ENCODE measurements at regions not wholly inside any gene's neighbourhood (a gene's known extent, or its start where the extent isn't known, plus 50 kb on each side); places are given as distances from the start of the nearest gene placed in this dataset.

DNA sequence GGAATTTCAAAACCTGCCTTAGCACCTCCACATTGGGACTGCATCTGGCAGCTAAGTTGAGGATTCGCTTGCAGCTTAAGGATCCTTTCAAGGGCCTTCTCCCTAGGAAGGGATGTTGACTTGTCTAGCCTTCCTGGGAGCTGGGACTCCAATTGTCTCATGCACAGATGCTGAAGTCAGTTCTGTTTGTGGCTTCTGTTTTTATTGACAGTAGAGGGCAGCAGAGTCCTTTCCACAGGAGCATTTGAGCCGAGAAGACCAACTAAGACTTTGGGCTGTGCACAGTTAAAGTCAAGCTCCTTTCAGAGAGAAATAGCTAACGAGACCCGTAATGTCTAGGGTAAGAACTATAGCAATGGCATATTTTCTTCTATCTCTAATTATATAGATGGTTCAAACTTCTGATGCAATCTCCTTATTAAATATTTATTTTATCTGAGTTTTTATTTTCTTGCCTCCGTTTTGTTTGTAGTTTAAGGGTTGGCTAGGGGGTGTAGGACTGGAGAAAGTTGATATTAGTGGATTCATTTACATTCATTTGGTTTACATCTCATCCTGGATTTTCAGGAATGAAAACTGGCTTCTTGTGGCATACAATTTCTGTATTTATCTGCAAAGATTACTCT, 59.7 kb upstream of the KBTBD8 start:
- no TSS peak for BruUV-seq (replicated peaks)
- H3K9me3 ChIP-seq: peaks cover 2% of the 10 kb centered on the region; the same call in 1 of the 2 replicates
- H3K4me3 Mint-ChIP-seq (ENCODE audit: unreplicated experiment): no peak overlapping the region
- H3K27me3 Mint-ChIP-seq (ENCODE audit: insufficient read depth, unreplicated experiment): peaks cover 6% of the 10 kb centered on the region
- ChIA-PET CTCF (interaction anchor here (0.5 to 1.8 kb wide), 14 partner anchors 9 to 843 kb away, joined by 3 to 12 read pairs (median 4); partner anchors contain the start of gene KBTBD8), POLR2A (no interaction called here)
- no peaks in the 10 kb centered on the region for H3K4me1 ChIP-seq
- H3K36me3 ChIP-seq (ENCODE audit: control insufficient read depth, insufficient read depth, low read length): no peaks in the 10 kb centered on the region
- intact Hi-C loops (cut with micrococcal nuclease; ENCODE audit: unreplicated experiment): loop anchor here (1.0 to 10.0 kb wide), 5 partner anchors 33 to 1956 kb away; no protein-coding TSS in a partner anchor
- no peaks in the 10 kb centered on the region for H3K9me3 Mint-ChIP-seq (ENCODE audit: unreplicated experiment)
- no peak overlapping the region for H3K27ac Mint-ChIP-seq (ENCODE audit: unreplicated experiment)
- H3K4me1 Mint-ChIP-seq (ENCODE audit: low read depth, unreplicated experiment): no peaks in the 10 kb centered on the region
- H3K4me3 ChIP-seq (ENCODE audit: low read depth, low read length): no peak overlapping the region
- DNase-seq: peak; percentile 57 to 68
- TF ChIP-seq, protein P1, sequence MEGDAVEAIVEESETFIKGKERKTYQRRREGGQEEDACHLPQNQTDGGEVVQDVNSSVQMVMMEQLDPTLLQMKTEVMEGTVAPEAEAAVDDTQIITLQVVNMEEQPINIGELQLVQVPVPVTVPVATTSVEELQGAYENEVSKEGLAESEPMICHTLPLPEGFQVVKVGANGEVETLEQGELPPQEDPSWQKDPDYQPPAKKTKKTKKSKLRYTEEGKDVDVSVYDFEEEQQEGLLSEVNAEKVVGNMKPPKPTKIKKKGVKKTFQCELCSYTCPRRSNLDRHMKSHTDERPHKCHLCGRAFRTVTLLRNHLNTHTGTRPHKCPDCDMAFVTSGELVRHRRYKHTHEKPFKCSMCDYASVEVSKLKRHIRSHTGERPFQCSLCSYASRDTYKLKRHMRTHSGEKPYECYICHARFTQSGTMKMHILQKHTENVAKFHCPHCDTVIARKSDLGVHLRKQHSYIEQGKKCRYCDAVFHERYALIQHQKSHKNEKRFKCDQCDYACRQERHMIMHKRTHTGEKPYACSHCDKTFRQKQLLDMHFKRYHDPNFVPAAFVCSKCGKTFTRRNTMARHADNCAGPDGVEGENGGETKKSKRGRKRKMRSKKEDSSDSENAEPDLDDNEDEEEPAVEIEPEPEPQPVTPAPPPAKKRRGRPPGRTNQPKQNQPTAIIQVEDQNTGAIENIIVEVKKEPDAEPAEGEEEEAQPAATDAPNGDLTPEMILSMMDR (IDR thresholded peaks at IDR 0.05; ENCODE audit: insufficient read depth in 1 of 2, low read depth in 1 of 2, low read length in 1 of 2, severe bottlenecking in 1 of 2, unreplicated experiment in 1 of 2): peak; percentile 77 to 83
- no peaks in the 10 kb centered on the region for H3K27me3 ChIP-seq (replicated peaks; ENCODE audit: control insufficient read depth, insufficient read depth, low read length)
- H3K36me3 Mint-ChIP-seq (ENCODE audit: insufficient read depth, unreplicated experiment): no peaks in the 10 kb centered on the region

- DNase-seq: no peak
- Mint-ChIP-seq H3K27me3 (ENCODE audit: insufficient read depth, unreplicated experiment) (no peaks in the 10 kb centered on the region), H3K36me3 (ENCODE audit: insufficient read depth, unreplicated experiment) (no peaks in the 10 kb centered on the region), H3K4me1 (ENCODE audit: low read depth, unreplicated experiment) (no peaks in the 10 kb centered on the region), H3K4me3 (ENCODE audit: unreplicated experiment) (no peak overlapping the region), H3K27ac (ENCODE audit: unreplicated experiment) (no peak overlapping the region), H3K9me3 (ENCODE audit: unreplicated experiment) (no peaks in the 10 kb centered on the region)
- POLR2A ChIA-PET: no interaction called here
- no peaks in the 10 kb centered on the region for H3K36me3 ChIP-seq (ENCODE audit: control insufficient read depth, insufficient read depth, low read length)
- H3K9me3 ChIP-seq: peaks cover 3% of the 10 kb centered on the region; the same call in 1 of the 2 replicates
- TF ChIP-seq, protein P1 (IDR thresholded peaks at IDR 0.05; ENCODE audit: insufficient read depth in 1 of 2, low read depth in 1 of 2, low read length in 1 of 2, severe bottlenecking in 1 of 2, unreplicated experiment in 1 of 2): no peak
- H3K27me3 ChIP-seq (replicated peaks; ENCODE audit: control insufficient read depth, insufficient read depth, low read length): no peaks in the 10 kb centered on the region
- no peak overlapping the region for H3K4me3 ChIP-seq (ENCODE audit: low read depth, low read length)
- CTCF ChIA-PET: no interaction called here
- H3K4me1 ChIP-seq: 0 out of 2 replicates have a peak, but pooled peaks cover 3% of the 10 kb centered on the region
- intact Hi-C loops (cut with micrococcal nuclease; ENCODE audit: unreplicated experiment): no loop called here
- no TSS peak for BruUV-seq (replicated peaks)
Observed at GRCh38 chr3:66948041-66948440, 50.1 kb upstream of the KBTBD8 start.
